Activated T-cell treated with anti-CD3 and anti-CD28 coated beads, Interleukin-2, amount 50 U/mL, for 48 hours (primary cell): ENCODE measurements at regions not wholly inside any gene's neighbourhood (a gene's known extent, or its start where the extent isn't known, plus 50 kb on each side); places are given as distances from the start of the nearest gene placed in this dataset.
"Not testable (repeated sequence)": the region's sequence is repeated elsewhere in the genome, so short reads cannot be mapped to it uniquely, and the experiment has no call there.

Experiments used
- DNase-seq, 2 experiments: peaks; one replicate each; pipeline ENCODE4 v3.0.0-alpha.2; 2020

GRCh38 chr18:78431606-78432005 is 548.0 kb upstream of the SALL3 start:
- no peak for DNase-seq

- no peak for DNase-seq
Observed at GRCh38 chr18:78433562-78433961, 546.1 kb upstream of the SALL3 start.

GRCh38 chr18:78436110-78436509 is 543.5 kb upstream of the SALL3 start:
- no peak for DNase-seq

- DNase-seq, result not testable (repeated sequence)
Observed at GRCh38 chr18:78438235-78438634, 541.4 kb upstream of the SALL3 start.

DNA sequence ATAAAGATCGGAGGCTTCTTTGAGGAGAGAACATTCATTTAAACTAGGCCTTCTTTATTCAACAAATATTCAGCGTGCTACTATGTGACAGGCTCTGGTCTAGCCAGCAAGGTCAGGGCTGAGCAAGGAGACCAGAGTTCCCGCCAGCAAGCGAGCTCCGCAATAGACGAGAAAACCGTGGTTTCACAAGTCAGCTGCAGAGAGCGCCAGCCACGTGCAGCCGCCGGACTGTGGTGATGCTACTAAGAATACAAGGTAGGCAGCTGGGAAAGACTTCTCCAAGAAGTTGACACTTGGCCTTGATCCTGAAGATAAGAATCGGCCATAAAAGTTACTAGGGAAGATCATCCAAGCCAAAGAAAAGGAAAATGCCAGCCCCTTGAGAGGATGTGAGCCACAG is 533.7 kb upstream of the SALL3 start:
- DNase-seq, result no peak

DNA sequence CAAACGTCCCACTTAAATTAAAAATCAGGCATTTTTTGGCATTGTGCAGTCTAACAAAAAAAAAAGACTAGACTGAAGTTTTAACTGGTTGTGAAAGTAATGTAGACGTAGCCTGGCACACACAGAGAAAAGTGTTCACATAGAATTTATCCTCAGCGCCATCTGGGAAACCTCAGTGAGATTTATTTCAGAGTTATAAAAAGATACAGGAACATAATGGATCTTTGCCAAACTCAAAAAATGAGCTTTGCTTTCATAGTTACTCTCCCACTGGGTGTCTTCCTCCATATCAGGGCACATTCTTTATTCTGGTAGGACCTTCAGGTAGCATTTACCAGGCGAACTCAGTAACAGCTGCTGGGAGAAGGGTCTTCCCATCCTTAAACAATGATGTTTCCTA is 532.4 kb upstream of the SALL3 start:
- DNase-seq, result no peak

DNA sequence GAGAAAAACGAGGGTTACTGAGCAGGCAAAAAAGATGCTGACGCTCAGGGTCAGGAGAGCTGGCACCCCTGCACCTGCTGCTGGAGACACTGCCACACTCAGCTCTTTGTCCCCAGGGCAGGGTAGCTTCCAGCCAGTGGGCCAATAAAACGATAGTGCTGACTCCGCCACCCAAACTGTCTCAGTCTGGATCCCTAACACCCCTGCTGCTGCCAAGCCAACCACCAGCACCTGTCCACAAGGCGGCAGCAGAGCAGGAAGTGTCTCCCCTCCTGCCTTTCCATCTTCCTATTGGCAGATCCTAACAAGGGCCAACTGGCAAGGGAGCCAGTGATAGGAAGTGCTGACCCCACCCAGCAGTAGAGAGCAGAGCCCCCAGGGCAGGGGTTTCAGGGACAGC is 531.5 kb upstream of the SALL3 start:
- DNase-seq, result no peak

DNA sequence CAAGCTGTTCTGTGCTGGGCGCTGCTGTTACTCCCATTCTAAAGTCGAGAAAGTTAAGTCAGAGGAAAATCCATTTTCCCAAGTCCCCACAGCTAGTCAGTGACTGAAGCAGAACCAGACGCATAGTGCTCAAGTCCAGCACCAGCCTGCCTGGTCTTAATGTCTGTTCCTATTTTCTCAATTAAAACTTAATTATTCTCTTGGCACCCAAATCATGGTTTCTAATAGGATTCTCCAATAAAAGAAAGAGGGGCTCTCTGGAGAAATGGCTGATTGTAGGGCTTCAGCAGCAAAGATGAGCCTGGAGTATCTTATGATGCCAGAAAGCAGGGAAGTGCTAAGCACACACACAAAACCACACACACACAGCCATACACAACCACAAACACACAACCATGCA is 531.0 kb upstream of the SALL3 start:
- no peak for DNase-seq

DNA sequence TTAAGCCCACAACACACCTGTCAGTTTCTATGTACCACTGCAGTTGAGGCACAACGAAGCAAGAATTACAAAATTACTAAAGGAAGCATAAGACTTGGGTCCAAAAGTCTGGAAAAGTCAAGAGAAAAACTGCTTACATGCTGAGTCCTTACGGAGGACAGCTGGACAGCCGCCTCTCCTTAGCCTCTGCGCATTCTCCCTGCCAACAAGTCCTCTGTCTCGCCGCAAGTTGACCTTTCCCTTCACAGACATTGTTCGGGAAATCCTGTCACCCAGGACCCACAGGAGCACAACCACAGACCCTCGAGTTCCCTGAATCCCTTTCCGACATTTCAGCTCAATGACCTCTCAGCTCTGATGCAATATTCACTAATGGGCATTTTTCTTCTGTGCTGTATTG is 525.4 kb upstream of the SALL3 start:
- DNase-seq, result no peak

DNA sequence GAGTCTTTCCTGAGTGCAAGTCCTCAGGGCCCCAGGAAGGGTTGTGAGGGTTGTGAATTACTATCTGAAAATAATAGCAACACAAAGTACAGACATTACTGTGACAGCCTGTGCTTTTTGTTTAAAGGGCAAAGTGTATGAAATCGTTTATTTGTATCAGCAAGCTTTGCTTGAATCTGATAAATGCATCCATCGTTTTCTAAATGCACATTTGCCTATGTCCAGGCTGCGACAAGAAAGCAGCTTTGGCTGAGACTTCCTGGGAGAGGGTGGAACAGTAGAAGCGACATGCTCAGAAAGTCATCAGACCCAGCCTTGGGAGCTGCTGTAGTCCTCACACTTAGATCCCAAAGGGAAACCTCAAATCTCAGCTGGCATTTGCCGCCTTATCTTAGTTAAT is 524.2 kb upstream of the SALL3 start:
- no peak for DNase-seq

GRCh38 chr18:78457011-78457410 is 522.6 kb upstream of the SALL3 start:
- DNase-seq, result no peak

DNA sequence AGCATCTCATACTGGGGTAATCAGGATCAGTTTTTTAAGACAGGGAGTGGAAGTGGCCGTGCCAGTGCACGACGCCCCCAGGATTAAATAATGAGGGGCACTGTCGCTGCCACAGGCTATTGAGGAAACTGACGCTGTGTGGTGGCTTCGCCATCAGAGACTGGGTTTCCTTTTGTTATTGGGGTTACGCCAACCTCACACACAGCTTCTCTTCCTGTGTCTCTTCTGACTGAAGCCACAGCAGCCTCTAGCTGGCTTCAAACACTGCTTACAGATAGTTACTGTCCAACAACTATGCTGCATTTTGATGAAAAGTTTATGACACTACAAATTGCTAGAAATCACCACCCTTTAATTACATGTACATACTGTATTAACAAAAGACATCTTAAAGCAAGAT is 521.9 kb upstream of the SALL3 start:
- no peak for DNase-seq

DNA sequence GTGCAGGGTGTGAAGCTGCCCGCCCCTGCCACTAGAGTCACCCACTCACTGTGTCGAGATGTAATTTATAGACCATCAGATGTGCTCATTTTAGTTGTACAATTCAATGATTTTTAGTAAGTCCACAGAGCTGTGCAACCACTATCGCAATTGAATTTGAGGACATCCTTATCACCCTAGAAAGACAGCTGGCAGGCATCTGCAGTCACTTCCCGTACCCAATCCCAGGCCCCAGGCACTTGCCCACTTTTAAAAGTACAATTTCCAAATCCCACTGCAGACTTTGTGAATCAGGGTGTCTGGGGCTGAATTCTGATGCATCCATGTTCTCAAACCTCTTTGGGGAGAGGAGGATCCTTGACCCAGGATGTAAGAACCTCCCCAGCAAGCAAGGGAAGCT is 521.3 kb upstream of the SALL3 start:
- DNase-seq, result no peak

GRCh38 chr18:78459668-78460067 is 520.0 kb upstream of the SALL3 start:
- no peak for DNase-seq

GRCh38 chr18:78460558-78460957 is 519.1 kb upstream of the SALL3 start:
- DNase-seq, result no peak

GRCh38 chr18:78473563-78473962 is 506.1 kb upstream of the SALL3 start:
- DNase-seq, result no peak

DNA sequence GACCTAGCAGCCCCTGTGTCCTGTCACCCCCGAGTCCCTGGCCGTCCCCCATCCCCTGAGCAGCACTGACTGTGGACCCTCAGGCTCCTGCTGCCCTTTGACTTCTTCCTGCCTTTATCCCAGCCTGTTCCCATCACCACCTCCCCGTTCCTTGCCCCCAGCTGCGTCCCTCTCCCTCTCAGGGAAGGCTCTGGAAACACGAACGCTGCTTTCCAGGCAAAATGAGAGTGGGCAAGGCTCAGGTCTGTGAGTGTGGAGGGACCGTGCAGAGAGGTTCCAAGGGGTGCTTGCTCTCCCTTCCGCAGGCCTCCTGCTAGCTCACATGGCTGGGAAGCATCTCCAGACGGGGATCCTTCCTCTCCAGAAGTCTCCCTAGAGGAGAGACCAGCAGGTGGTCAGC is 501.8 kb upstream of the SALL3 start:
- DNase-seq, result no peak

DNA sequence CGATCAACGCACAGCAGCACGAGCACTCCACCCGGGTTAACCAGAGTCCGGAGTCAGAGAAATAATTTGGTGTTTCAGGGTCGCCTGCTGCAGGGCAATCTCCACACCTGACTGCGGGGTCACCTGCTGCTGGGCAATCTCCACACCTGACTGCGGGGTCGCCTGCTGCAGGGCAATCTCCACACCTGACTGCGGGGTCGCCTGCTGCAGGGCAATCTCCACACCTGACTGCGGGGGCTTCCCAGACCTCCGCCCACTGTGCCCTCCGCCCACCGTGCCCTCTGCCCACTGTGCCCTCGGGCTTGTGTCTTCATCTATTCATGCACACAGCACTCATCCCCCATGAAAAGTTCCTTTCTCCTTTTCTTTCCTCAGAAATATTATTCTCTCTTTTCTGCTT is 500.2 kb upstream of the SALL3 start:
- DNase-seq, result no peak

DNA sequence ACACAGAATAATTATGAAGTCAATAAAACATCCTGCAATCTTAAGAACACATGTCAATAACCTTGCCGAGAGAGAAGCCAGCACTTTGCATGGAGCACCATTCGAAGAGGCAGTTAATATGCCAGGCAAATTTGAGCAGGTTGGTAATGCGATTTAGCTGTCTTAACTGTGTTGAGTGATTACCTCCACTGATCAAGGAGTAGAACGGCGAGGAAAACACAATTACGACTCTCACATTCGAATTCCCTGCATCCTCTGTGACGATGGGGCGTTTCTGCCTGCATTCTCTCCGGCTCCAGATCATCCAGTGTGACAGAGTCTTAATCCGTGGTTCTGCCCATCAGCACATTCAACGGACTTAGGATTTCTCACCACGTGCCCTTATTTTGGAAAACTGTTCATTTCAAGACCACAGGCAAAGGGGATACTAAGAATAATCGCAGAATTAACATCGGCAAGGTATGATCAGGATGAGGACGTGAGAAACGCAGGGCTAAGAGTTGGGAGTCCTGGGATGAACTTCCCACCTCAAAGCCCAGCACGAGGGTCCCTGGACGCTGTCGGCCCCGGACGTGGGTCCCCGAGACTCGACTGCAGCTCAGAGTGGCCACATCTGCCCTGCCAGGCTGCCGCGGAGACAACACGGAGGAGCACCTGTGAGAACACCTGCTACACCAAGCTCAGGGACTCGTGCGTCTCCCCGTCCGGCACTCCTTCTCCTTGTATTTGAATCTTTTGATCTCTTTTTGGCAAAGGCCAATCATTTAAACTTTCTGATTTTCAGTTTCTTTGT is 499.2 kb upstream of the SALL3 start:
- no peak for DNase-seq

GRCh38 chr18:78482378-78482777 is 497.2 kb upstream of the SALL3 start:
- no peak for DNase-seq

DNA sequence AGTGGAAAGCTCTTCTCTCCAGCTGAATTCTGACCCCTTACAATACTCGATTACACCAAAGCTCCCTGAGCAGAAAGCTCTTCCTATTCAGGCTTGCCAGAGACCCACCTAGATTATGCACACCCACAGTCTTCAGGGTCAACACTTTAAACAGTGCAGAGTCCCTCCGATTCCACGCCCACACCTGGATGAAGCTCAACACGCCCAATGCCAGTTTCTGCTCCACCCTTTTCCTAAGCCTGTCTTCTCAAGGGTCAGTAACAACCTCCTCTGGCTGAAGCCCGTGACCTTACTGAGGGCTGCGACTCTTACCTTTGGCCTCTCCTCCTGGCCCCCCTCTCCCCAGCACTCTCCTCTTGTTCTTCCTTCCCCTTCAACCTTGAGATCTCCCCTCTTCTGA is 492.0 kb upstream of the SALL3 start:
- DNase-seq, result no peak

DNA sequence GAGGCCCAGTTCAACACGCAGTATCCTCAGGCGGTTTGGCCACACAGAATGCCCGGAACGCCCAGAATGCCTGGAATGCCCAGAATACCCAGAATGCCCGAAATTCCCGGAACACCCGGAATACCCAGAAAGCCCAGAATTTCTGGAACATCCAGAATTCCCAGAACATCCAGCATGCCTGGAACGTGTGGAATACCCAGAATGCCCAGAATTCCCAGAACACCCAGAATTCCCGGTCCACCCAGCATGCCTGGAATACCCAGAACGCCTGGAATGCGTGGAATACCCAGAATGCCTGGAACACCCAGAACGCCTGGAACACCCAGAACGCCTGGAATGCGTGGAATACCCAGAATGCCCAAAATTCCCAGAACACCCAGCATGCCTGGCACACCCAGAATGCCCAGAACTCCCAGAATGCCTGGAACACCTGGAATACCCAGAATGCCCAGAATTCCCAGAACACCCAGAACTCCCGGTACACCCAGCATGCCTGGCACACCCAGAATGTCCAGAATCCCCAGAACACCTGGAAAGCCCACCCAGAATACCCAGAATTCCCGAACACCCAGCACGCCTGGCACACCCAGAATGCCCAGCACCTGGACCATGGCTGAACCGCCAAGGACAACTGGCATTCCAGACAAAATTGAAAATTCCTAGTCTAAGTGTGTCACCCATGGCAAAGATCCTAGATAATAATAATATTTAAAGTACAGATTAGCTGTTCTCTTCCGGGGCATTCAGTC is 487.4 kb upstream of the SALL3 start:
- no peak for DNase-seq

GRCh38 chr18:78492813-78493371 is 486.7 kb upstream of the SALL3 start:
- no peak for DNase-seq

GRCh38 chr18:78493490-78493889 is 486.1 kb upstream of the SALL3 start:
- peak; percentile 21 to 26 for DNase-seq
